NT2/D1 (cell line): ENCODE measurements at regions not wholly inside any gene's neighbourhood (a gene's known extent, or its start where the extent isn't known, plus 50 kb on each side); places are given as distances from the start of the nearest gene placed in this dataset.

Experiments
- SUZ12 ChIP-seq: IDR thresholded peaks from 2 replicates; pipeline ENCODE4 v1.6.1; 2011; ENCODE audit not compliant: insufficient read length, insufficient read depth; ENCODE audit errors: extremely low read depth
- YY1 ChIP-seq: IDR thresholded peaks from 2 replicates; pipeline ENCODE4 v1.6.1; 2011; ENCODE audit not compliant: insufficient read length, insufficient read depth

DNA sequence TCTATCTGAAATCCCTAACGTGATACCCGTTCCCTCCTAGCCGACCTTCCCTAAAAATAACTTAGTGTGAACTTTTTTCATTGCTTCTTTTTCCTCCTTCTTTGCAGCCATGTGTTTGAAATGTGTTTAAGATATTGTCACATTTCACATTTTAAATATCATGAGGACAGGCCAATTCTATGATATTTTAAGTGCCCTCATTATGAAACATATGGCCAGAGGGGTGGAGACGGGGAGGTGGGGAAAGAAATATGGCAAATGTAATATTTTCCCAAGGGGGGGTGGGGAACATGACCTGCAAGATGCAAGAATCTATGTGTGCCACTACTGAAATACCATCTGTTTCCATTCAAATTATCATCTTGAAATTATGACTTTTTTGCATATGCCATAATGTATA lies 1039.2 kb downstream of the AGBL1 start:
- TF ChIP-seq YY1 (no peak), SUZ12 (no peak)
